Trophoblast cell (in vitro differentiated cells and primary cell): ENCODE measurements at regions not wholly inside any gene's neighbourhood (a gene's known extent, or its start where the extent isn't known, plus 50 kb on each side); places are given as distances from the start of the nearest gene placed in this dataset.
A peak's percentile ranks its signal among the peaks of the same experiment; 100 is the strongest.

Experiments used
- DNase-seq, 2 donors: peaks; one replicate each; pipeline ENCODE4 v3.0.0-alpha.2; 2016
- H2AFZ ChIP-seq: 2 replicates; pipeline ENCODE4 v1.6.1; 2013; ENCODE audit warnings: low read length, moderate library complexity, mild to moderate bottlenecking; ENCODE audit not compliant: insufficient read depth, poor library complexity
- H2AK5ac ChIP-seq: 2 replicates; pipeline ENCODE4 v1.6.1; 2013; ENCODE audit warnings: mild to moderate bottlenecking, low read length
- H2BK120ac ChIP-seq: 2 replicates; pipeline ENCODE4 v1.6.1; 2013; ENCODE audit warnings: low read length, mild to moderate bottlenecking, moderate library complexity; ENCODE audit not compliant: insufficient read depth, poor library complexity
- H2BK12ac ChIP-seq: 2 replicates; pipeline ENCODE4 v1.6.1; 2013; ENCODE audit warnings: mild to moderate bottlenecking, low read length, moderate library complexity
- H2BK5ac ChIP-seq: 2 replicates; pipeline ENCODE4 v1.6.1; 2013; ENCODE audit warnings: low read length, low read depth, moderate library complexity, mild to moderate bottlenecking; ENCODE audit not compliant: poor library complexity
- H3K14ac ChIP-seq: 2 replicates; pipeline ENCODE4 v1.6.1; 2013; ENCODE audit warnings: mild to moderate bottlenecking, low read length
- H3K18ac ChIP-seq: 2 replicates; pipeline ENCODE4 v1.6.1; 2013; ENCODE audit warnings: mild to moderate bottlenecking, low read length
- H3K23ac ChIP-seq: 2 replicates; pipeline ENCODE4 v1.6.1; 2013; ENCODE audit warnings: low read length
- H3K27ac ChIP-seq: 2 replicates; pipeline ENCODE4 v1.5.1; 2013; ENCODE audit warnings: low read depth, mild to moderate bottlenecking, inconsistent platforms, low read length, moderate library complexity
- H3K27me3 ChIP-seq: 2 replicates; pipeline ENCODE4 v1.6.1; 2013; ENCODE audit warnings: inconsistent platforms, mild to moderate bottlenecking, low read length, moderate library complexity; ENCODE audit not compliant: insufficient read depth
- H3K36me3 ChIP-seq, 2 experiments: 1 replicate in 1 of 2; 2 replicates in 1 of 2; pipeline ENCODE4 v1.6.1; 2013; ENCODE audit warnings: low read length in 2 of 2, mild to moderate bottlenecking in 2 of 2, moderate library complexity in 1 of 2; ENCODE audit not compliant: insufficient read depth in 2 of 2, control insufficient read depth in 1 of 2
- H3K4ac ChIP-seq: 2 replicates; pipeline ENCODE4 v1.6.1; 2013; ENCODE audit warnings: low read depth, mild to moderate bottlenecking, low read length, moderate library complexity
- H3K4me1 ChIP-seq, 2 experiments: 1 replicate in 1 of 2; 2 replicates in 1 of 2; pipeline ENCODE4 v1.6.1; 2013; ENCODE audit warnings: low read length in 2 of 2, mild to moderate bottlenecking in 2 of 2, moderate library complexity in 1 of 2; ENCODE audit not compliant: insufficient read depth in 2 of 2, control insufficient read depth in 1 of 2
- H3K4me2 ChIP-seq: 2 replicates; pipeline ENCODE4 v1.6.1; 2013; ENCODE audit warnings: inconsistent platforms, mild to moderate bottlenecking, low read length, moderate library complexity
- H3K4me3 ChIP-seq: 2 replicates; pipeline ENCODE4 v1.5.1; 2013; ENCODE audit warnings: mild to moderate bottlenecking, low read depth, low read length, inconsistent platforms
- H3K79me1 ChIP-seq: one replicate; pipeline ENCODE4 v1.6.1; 2013; ENCODE audit warnings: low read length
- H3K79me2 ChIP-seq: 2 replicates; pipeline ENCODE4 v1.6.1; 2013; ENCODE audit warnings: low read length, mild to moderate bottlenecking; ENCODE audit not compliant: control insufficient read depth, insufficient read depth, poor library complexity
- H3K9ac ChIP-seq: 2 replicates; pipeline ENCODE4 v1.6.1; 2013; ENCODE audit warnings: mild to moderate bottlenecking, low read length
- H3K9me3 ChIP-seq: 2 replicates; pipeline ENCODE4 v1.6.1; 2013; ENCODE audit warnings: low read depth, mild to moderate bottlenecking, control low read depth, inconsistent platforms, low read length; ENCODE audit not compliant: insufficient read depth
- H4K12ac ChIP-seq: 2 replicates; pipeline ENCODE4 v1.6.1; 2013; ENCODE audit warnings: low read depth, mild to moderate bottlenecking, low read length, moderate library complexity
- H4K8ac ChIP-seq: 2 replicates; pipeline ENCODE4 v1.6.1; 2013; ENCODE audit warnings: low read depth, mild to moderate bottlenecking, low read length, moderate library complexity
- H4K91ac ChIP-seq: one replicate; pipeline ENCODE4 v1.6.1; 2013; ENCODE audit warnings: low read depth, mild to moderate bottlenecking, low read length, moderate library complexity
- WGBS: extraction: QIAGEN DNeasy Blood & Tissue Kit; methylation state at CpG from one replicate; pipeline ENCODE4 v1.1.7; 2013; ENCODE audit warnings: missing lambda C conversion rate; ENCODE audit not compliant: insufficient read length, insufficient coverage; ENCODE audit errors: extremely low coverage; 5-methylcytosine and 5-hydroxymethylcytosine counted together

- Histone ChIP-seq H3K4me2 (no peak overlapping the region), H3K36me3 (no peaks in the 10 kb centered on the region), H3K4ac (no peak overlapping the region), H4K8ac (no peak overlapping the region), H3K14ac (no peak overlapping the region), H3K79me1 (no peaks in the 10 kb centered on the region), H2AK5ac (no peak overlapping the region), H3K27ac (no peak overlapping the region), H3K4me1 (no peaks in the 10 kb centered on the region), H2BK120ac (no peak overlapping the region), H3K27me3 (no peaks in the 10 kb centered on the region), H4K91ac (no peak overlapping the region), H3K79me2 (no peaks in the 10 kb centered on the region), H3K18ac (no peak overlapping the region), H2BK5ac (no peak overlapping the region), H3K9me3 (no peaks in the 10 kb centered on the region), H4K12ac (no peak overlapping the region), H2AFZ (no peak overlapping the region), H3K9ac (no peak overlapping the region), H2BK12ac (no peak overlapping the region), H3K4me3 (no peak overlapping the region), H3K23ac (no peak overlapping the region)
- peak; percentile 77 to 81 for DNase-seq
- WGBS, result no CpG with 5 or more reads among the region's 2 CpGs
Observed at GRCh38 chr1:192088496-192088895, 69.8 kb upstream of the RGS18 start.

- Histone ChIP-seq H3K27me3 (no peaks in the 10 kb centered on the region), H3K27ac (no peak overlapping the region), H2AK5ac (no peak overlapping the region), H3K23ac (no peak overlapping the region), H3K9ac (no peak overlapping the region), H3K79me2 (no peaks in the 10 kb centered on the region), H4K12ac (no peak overlapping the region), H3K36me3 (no peaks in the 10 kb centered on the region), H3K4me2 (no peak overlapping the region), H3K4me3 (no peak overlapping the region), H4K91ac (no peak overlapping the region), H3K18ac (no peak overlapping the region), H2BK12ac (no peak overlapping the region), H2AFZ (no peak overlapping the region), H3K9me3 (no peaks in the 10 kb centered on the region), H3K4me1 (peaks cover 2 to 3% of the 10 kb centered on the region in 2 experiments), H3K4ac (no peak overlapping the region), H3K14ac (no peak overlapping the region), H2BK120ac (no peak overlapping the region), H3K79me1 (no peaks in the 10 kb centered on the region), H2BK5ac (no peak overlapping the region), H4K8ac (no peak overlapping the region)
- no CpG with 5 or more reads among the region's 4 CpGs for WGBS
- DNase-seq, result no peak
Observed at GRCh38 chr1:192098001-192098400, 60.3 kb upstream of the RGS18 start.

GRCh38 chr1:192099328-192099727 is 58.9 kb upstream of the RGS18 start:
- H3K36me3 ChIP-seq, result no peaks in the 10 kb centered on the region

GRCh38 chr1:192100686-192101468 is 57.4 kb upstream of the RGS18 start:
- Histone ChIP-seq H3K79me2 (no peaks in the 10 kb centered on the region), H2BK12ac (no peak overlapping the region), H3K27me3 (no peaks in the 10 kb centered on the region), H3K27ac (no peak overlapping the region), H3K18ac (no peak overlapping the region), H4K8ac (no peak overlapping the region), H3K36me3 (no peaks in the 10 kb centered on the region), H4K12ac (no peak overlapping the region), H2AFZ (no peak overlapping the region), H3K4me3 (no peak overlapping the region), H2BK5ac (no peak overlapping the region), H2BK120ac (no peak overlapping the region), H3K79me1 (no peaks in the 10 kb centered on the region), H3K4me1 (peaks cover 2 to 3% of the 10 kb centered on the region in 2 experiments), H2AK5ac (no peak overlapping the region), H3K4ac (no peak overlapping the region), H3K9ac (no peak overlapping the region), H3K23ac (no peak overlapping the region), H3K14ac (no peak overlapping the region), H3K9me3 (no peaks in the 10 kb centered on the region), H3K4me2 (peak overlapping the region; percentile 23), H4K91ac (no peak overlapping the region)
- DNase-seq, result peak; percentile 9 to 84
- WGBS, result no CpG with 5 or more reads among the region's 6 CpGs

More at GRCh38 chr1:192099328-192099727, 58.9 kb upstream of the RGS18 start:
- no peaks in the 10 kb centered on the region for H3K27me3 ChIP-seq
- H2AFZ ChIP-seq, result no peak overlapping the region
- H2BK5ac ChIP-seq, result no peak overlapping the region
- H3K79me1 ChIP-seq, result no peaks in the 10 kb centered on the region
- no peak overlapping the region for H3K27ac ChIP-seq
- H3K79me2 ChIP-seq, result no peaks in the 10 kb centered on the region
- peaks cover 2 to 3% of the 10 kb centered on the region in 2 experiments for H3K4me1 ChIP-seq
- no peak overlapping the region for H2BK12ac ChIP-seq
- DNase-seq, result no peak
- no peaks in the 10 kb centered on the region for H3K9me3 ChIP-seq
- H3K4ac ChIP-seq, result no peak overlapping the region
- no peak overlapping the region for H4K12ac ChIP-seq
- no peak overlapping the region for H2BK120ac ChIP-seq
- no peak overlapping the region for H3K18ac ChIP-seq
- H3K14ac ChIP-seq, result no peak overlapping the region
- no peak overlapping the region for H3K4me2 ChIP-seq
- no peak overlapping the region for H4K91ac ChIP-seq
- H4K8ac ChIP-seq, result no peak overlapping the region
- H3K4me3 ChIP-seq, result no peak overlapping the region
- no peak overlapping the region for H3K23ac ChIP-seq
- no peak overlapping the region for H3K9ac ChIP-seq
- H2AK5ac ChIP-seq, result no peak overlapping the region
